Panc1 (cell line): ENCODE measurements at regions not wholly inside any gene's neighbourhood (a gene's known extent, or its start where the extent isn't known, plus 50 kb on each side); places are given as distances from the start of the nearest gene placed in this dataset.

Experiments
- ATAC-seq: fragments of 200-7000 bp; cut with Tn5 transposase; 2 replicates; pipeline ENCODE4 v1.9.1; 2020; ENCODE audit warnings: mild to moderate bottlenecking, moderate library complexity
- BruUV-seq: library from RNA; stranded (reverse); fragments of 400-500 nt; replicated peaks from 2 replicates; lab custom pipeline; 2021; lab: Mats Ljungman, UMichigan
- CTCF ChIA-PET: fragments of 300-600 bp; sonication (Branson Sonifier 250); formaldehyde crosslinking; loops from one replicate; lab custom pipeline; 2022; ENCODE audit warnings: antibody characterized with exemption; lab: Charles Lee
- POLR2A ChIA-PET: fragments of 300-600 bp; sonication (Branson Sonifier 250); formaldehyde crosslinking; loops from one replicate; lab custom pipeline; 2022; ENCODE audit warnings: antibody characterized with exemption; lab: Charles Lee
- DNase-seq: peaks from one replicate; pipeline ENCODE4 v3.0.0-alpha.2; 2010; ENCODE audit warnings: low read depth, low spot score
- H3K27ac ChIP-seq: 2 replicates; pipeline ENCODE4 v1.5.1; 2011; ENCODE audit warnings: mild to moderate bottlenecking, low read length, inconsistent platforms
- H3K27me3 ChIP-seq: fragments of 200-500 bp; sonication (Bioruptor generic); 2 replicates; pipeline ENCODE4 v1.6.0; 2014; ENCODE audit warnings: low read length, inconsistent platforms; ENCODE audit not compliant: control insufficient read depth, insufficient read depth
- H3K36me3 ChIP-seq: fragments of 200-500 bp; sonication (Bioruptor generic); 2 replicates; pipeline ENCODE4 v1.5.1; 2014; ENCODE audit warnings: inconsistent platforms, mild to moderate bottlenecking, low read length, moderate library complexity; ENCODE audit not compliant: control insufficient read depth, insufficient read depth
- H3K4me1 ChIP-seq: 2 replicates; pipeline ENCODE4 v1.5.1; 2011; ENCODE audit warnings: inconsistent platforms, mild to moderate bottlenecking, low read length, moderate library complexity; ENCODE audit not compliant: control insufficient read depth, insufficient read depth
- H3K4me3 ChIP-seq, 2 experiments: 2 replicates each; pipeline ENCODE4 v1.5.1; 2011 to 2012; ENCODE audit warnings: low read depth in 2 of 2, low read length in 2 of 2, mild to moderate bottlenecking in 2 of 2, inconsistent platforms in 1 of 2, moderate library complexity in 1 of 2
- H3K9me3 ChIP-seq: fragments of 200-500 bp; sonication (Bioruptor generic); 2 replicates; pipeline ENCODE4 v1.5.1; 2014; ENCODE audit warnings: low read depth, mild to moderate bottlenecking, inconsistent platforms, low read length, moderate library complexity; ENCODE audit not compliant: control insufficient read depth, insufficient read depth
- POLR2AphosphoS5 ChIP-seq: IDR thresholded peaks from 2 replicates; pipeline ENCODE4 v1.6.1; 2012; ENCODE audit warnings: mild to moderate bottlenecking, low read depth, low read length, moderate library complexity
- REST ChIP-seq, 2 experiments: IDR thresholded peaks; 2 replicates each; pipeline ENCODE4 v1.6.1; 2011 to 2012; ENCODE audit warnings: low read depth in 2 of 2, control low read depth in 1 of 2, low read length in 1 of 2, mild to moderate bottlenecking in 1 of 2, moderate library complexity in 1 of 2; ENCODE audit not compliant: insufficient read depth in 1 of 2
- SIN3A ChIP-seq: IDR thresholded peaks from 2 replicates; pipeline ENCODE4 v1.6.1; 2012; ENCODE audit warnings: low read depth, mild to moderate bottlenecking, low read length, moderate library complexity, borderline replicate concordance; ENCODE audit not compliant: insufficient read depth
- TCF7L2 ChIP-seq: IDR thresholded peaks from 2 replicates; pipeline ENCODE4 v1.6.1; 2011; ENCODE audit warnings: mild to moderate bottlenecking, low read depth, low read length, inconsistent platforms
- in situ Hi-C: cut with HindIII; loops from 2 replicates; pipeline ENCODE4 v1.10.0; 2016; ENCODE audit warnings: low sequenced_read_pairs, low pct_unique_long_range_greater_than_20kb
- intact Hi-C: fragments of 100-400 bp; cut with micrococcal nuclease; formaldehyde crosslinking; loops from one replicate; pipeline ENCODE4 v1.10.0; 2022; ENCODE audit not compliant: unreplicated experiment
- TF ChIP-seq, protein P1 (sequence below): fragments of 450-650 bp; IDR thresholded peaks from 2 replicates; pipeline ENCODE4 v1.5.1; 2017; ENCODE audit warnings: mild to moderate bottlenecking

- no peaks in the 10 kb centered on the region for H3K36me3 ChIP-seq
- DNase-seq (no peak), ATAC-seq (no peak)
- intact Hi-C loops, result no loop called here
- H3K4me3 ChIP-seq, result no peak overlapping the region
- ChIA-PET CTCF (no interaction called here), POLR2A (no interaction called here)
- H3K4me1 ChIP-seq, result no peaks in the 10 kb centered on the region
- H3K27ac ChIP-seq, result no peak overlapping the region
- H3K27me3 ChIP-seq, result no peaks in the 10 kb centered on the region
- in situ Hi-C loops, result no loop called here
- no TSS peak for BruUV-seq
- H3K9me3 ChIP-seq, result no peaks in the 10 kb centered on the region
- TF ChIP-seq, protein P1, sequence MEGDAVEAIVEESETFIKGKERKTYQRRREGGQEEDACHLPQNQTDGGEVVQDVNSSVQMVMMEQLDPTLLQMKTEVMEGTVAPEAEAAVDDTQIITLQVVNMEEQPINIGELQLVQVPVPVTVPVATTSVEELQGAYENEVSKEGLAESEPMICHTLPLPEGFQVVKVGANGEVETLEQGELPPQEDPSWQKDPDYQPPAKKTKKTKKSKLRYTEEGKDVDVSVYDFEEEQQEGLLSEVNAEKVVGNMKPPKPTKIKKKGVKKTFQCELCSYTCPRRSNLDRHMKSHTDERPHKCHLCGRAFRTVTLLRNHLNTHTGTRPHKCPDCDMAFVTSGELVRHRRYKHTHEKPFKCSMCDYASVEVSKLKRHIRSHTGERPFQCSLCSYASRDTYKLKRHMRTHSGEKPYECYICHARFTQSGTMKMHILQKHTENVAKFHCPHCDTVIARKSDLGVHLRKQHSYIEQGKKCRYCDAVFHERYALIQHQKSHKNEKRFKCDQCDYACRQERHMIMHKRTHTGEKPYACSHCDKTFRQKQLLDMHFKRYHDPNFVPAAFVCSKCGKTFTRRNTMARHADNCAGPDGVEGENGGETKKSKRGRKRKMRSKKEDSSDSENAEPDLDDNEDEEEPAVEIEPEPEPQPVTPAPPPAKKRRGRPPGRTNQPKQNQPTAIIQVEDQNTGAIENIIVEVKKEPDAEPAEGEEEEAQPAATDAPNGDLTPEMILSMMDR, result no peak
- TF ChIP-seq REST (IDR thresholded peaks at IDR 0.05; ENCODE audit: insufficient read depth in 1 of 2, low read depth in 2 of 2, low read length in 1 of 2), result no peak
- TF ChIP-seq POLR2AphosphoS5, result no peak
- no peak for TF ChIP-seq TCF7L2
- TF ChIP-seq SIN3A, result no peak
Measured at GRCh38 chr13:88651531-88651930, 980.4 kb downstream of the SLITRK5 start.

DNA sequence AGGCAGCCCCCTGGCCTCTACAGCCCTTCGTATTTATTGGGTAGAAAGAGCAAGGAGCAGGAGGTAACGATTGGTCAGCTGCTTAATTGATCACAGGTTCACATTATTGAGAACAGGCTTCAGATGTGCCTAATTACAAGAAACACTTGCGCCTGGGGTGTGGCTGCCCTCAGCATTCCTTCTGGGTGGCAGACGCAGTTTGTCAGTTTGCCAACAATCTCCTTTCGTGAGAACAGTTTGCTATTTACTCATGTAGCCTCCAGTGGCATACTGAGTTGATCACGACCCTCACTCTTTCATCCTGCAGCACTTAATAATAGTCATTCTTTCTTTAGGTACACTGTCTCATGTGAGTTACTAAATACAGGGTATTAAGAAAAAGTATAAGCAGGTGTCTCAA, 985.6 kb downstream of the SLITRK5 start:
- intact Hi-C loops (no loop called here), in situ Hi-C loops (no loop called here)
- TF ChIP-seq SIN3A (no peak), REST (IDR thresholded peaks at IDR 0.05; ENCODE audit: insufficient read depth in 1 of 2, low read depth in 2 of 2, low read length in 1 of 2) (no peak), POLR2AphosphoS5 (no peak), TCF7L2 (no peak)
- TF ChIP-seq, protein P1, result no peak
- Histone ChIP-seq H3K27me3 (no peaks in the 10 kb centered on the region), H3K36me3 (no peaks in the 10 kb centered on the region), H3K27ac (no peak overlapping the region), H3K9me3 (no peaks in the 10 kb centered on the region), H3K4me1 (no peaks in the 10 kb centered on the region), H3K4me3 (no peak overlapping the region)
- ChIA-PET CTCF (no interaction called here), POLR2A (no interaction called here)
- DNase-seq, result no peak
- no peak for ATAC-seq
- no TSS peak for BruUV-seq
